ENCODE measurements at regions not wholly inside any gene's neighbourhood (a gene's known extent, or its start where the extent isn't known, plus 50 kb on each side); places are given as distances from the start of the nearest gene placed in this dataset.
"Not testable (repeated sequence)": the region's sequence is repeated elsewhere in the genome, so short reads cannot be mapped to it uniquely, and the experiment has no call there.

GRCh38 chr6:9089724-9090123 is 654.4 kb upstream of the SLC35B3 start:
- in situ Hi-C loops (cut with MboI; ENCODE audit: low sequenced_read_pairs): no loop called here

- in situ Hi-C loops (cut with MboI; ENCODE audit: low sequenced_read_pairs): no loop called here
Measured at GRCh38 chr6:9087470-9087869, 652.1 kb upstream of the SLC35B3 start.

GRCh38 chr6:9086331-9086730 is 651.0 kb upstream of the SLC35B3 start:
- in situ Hi-C loops (cut with MboI; ENCODE audit: low sequenced_read_pairs): no loop called here

- in situ Hi-C loops (cut with MboI; ENCODE audit: low sequenced_read_pairs): no loop called here
Measured at GRCh38 chr6:9085709-9086070, 650.3 kb upstream of the SLC35B3 start.

- in situ Hi-C loops (cut with MboI; ENCODE audit: low sequenced_read_pairs): no loop called here
Measured at GRCh38 chr6:9085054-9085708, 649.8 kb upstream of the SLC35B3 start.

- in situ Hi-C loops (cut with MboI; ENCODE audit: low sequenced_read_pairs): no loop called here
Measured at GRCh38 chr6:9083108-9083507, 647.8 kb upstream of the SLC35B3 start.

GRCh38 chr6:9066726-9067125 is 631.4 kb upstream of the SLC35B3 start:
- in situ Hi-C loops (cut with MboI; ENCODE audit: low sequenced_read_pairs): no loop called here

- in situ Hi-C loops (cut with MboI; ENCODE audit: low sequenced_read_pairs): no loop called here
Measured at GRCh38 chr6:9064156-9064555, 628.8 kb upstream of the SLC35B3 start.

GRCh38 chr6:9062596-9062995 is 627.3 kb upstream of the SLC35B3 start:
- in situ Hi-C loops (cut with MboI; ENCODE audit: low sequenced_read_pairs): no loop called here

GRCh38 chr6:9057937-9058336 is 622.6 kb upstream of the SLC35B3 start:
- in situ Hi-C loops (cut with MboI; ENCODE audit: low sequenced_read_pairs): no loop called here

- in situ Hi-C loops (cut with MboI; ENCODE audit: low sequenced_read_pairs): no loop called here
Measured at GRCh38 chr6:9056556-9056955, 621.2 kb upstream of the SLC35B3 start.

GRCh38 chr6:9044426-9044825 is 609.1 kb upstream of the SLC35B3 start:
- in situ Hi-C loops (cut with MboI; ENCODE audit: low sequenced_read_pairs): no loop called here

- in situ Hi-C loops (cut with MboI; ENCODE audit: low sequenced_read_pairs): no loop called here
Measured at GRCh38 chr6:9040718-9041117, 605.4 kb upstream of the SLC35B3 start.

- in situ Hi-C loops (cut with MboI; ENCODE audit: low sequenced_read_pairs): no loop called here
Measured at GRCh38 chr6:9039258-9039657, 603.9 kb upstream of the SLC35B3 start.

GRCh38 chr6:9028086-9028485 is 592.7 kb upstream of the SLC35B3 start:
- in situ Hi-C loops (cut with MboI; ENCODE audit: low sequenced_read_pairs): no loop called here

GRCh38 chr6:9025796-9026394 is 590.5 kb upstream of the SLC35B3 start:
- in situ Hi-C loops (cut with MboI; ENCODE audit: low sequenced_read_pairs): no loop called here

- in situ Hi-C loops (cut with MboI; ENCODE audit: low sequenced_read_pairs): no loop called here
Measured at GRCh38 chr6:9025228-9025627, 589.9 kb upstream of the SLC35B3 start.

- in situ Hi-C loops (cut with MboI; ENCODE audit: low sequenced_read_pairs): not testable (repeated sequence)
Measured at GRCh38 chr6:9024246-9024645, 588.9 kb upstream of the SLC35B3 start.

- in situ Hi-C loops (cut with MboI; ENCODE audit: low sequenced_read_pairs): no loop called here
Measured at GRCh38 chr6:9020001-9020400, 584.7 kb upstream of the SLC35B3 start.

- in situ Hi-C loops (cut with MboI; ENCODE audit: low sequenced_read_pairs): no loop called here
Measured at GRCh38 chr6:9009931-9010330, 574.6 kb upstream of the SLC35B3 start.

GRCh38 chr6:9007027-9007426 is 571.7 kb upstream of the SLC35B3 start:
- in situ Hi-C loops (cut with MboI; ENCODE audit: low sequenced_read_pairs): no loop called here

GRCh38 chr6:9002833-9003232 is 567.5 kb upstream of the SLC35B3 start:
- in situ Hi-C loops (cut with MboI; ENCODE audit: low sequenced_read_pairs): no loop called here

- in situ Hi-C loops (cut with MboI; ENCODE audit: low sequenced_read_pairs): loop anchor here (25.0 kb wide), 1 partner anchor 1442 kb away; no protein-coding TSS in a partner anchor
Measured at GRCh38 chr6:8995156-8995555, 559.8 kb upstream of the SLC35B3 start.

Data from HL-60/S4 treated with phorbol 12-myristate 13-acetate at 8.2 ng/mL for 4 days and 3 days (cell line).